ENCODE measurements at regions not wholly inside any gene's neighbourhood (a gene's known extent, or its start where the extent isn't known, plus 50 kb on each side); places are given as distances from the start of the nearest gene placed in this dataset.

GRCh38 chr22:49663311-49663711, 164.4 kb downstream of the BRD1 start:
- ATAC-seq: no peak
- TF ChIP-seq ZFP30 (CRISPR knock-in tag; IDR thresholded peaks at IDR 0.05): no peak
- TF ChIP-seq ZNF70 (CRISPR knock-in tag; IDR thresholded peaks at IDR 0.05): no peak
- TF ChIP-seq POU6F1 (CRISPR knock-in tag; IDR thresholded peaks at IDR 0.05; ENCODE audit: borderline replicate concordance, low read depth): no peak
- TF ChIP-seq TSHZ2 (CRISPR knock-in tag; IDR thresholded peaks at IDR 0.05): no peak
- TF ChIP-seq ZC3H10 (CRISPR knock-in tag; IDR thresholded peaks at IDR 0.05): no peak
- no peak for TF ChIP-seq TOX (CRISPR knock-in tag; IDR thresholded peaks at IDR 0.05; ENCODE audit: borderline replicate concordance)
- TF ChIP-seq CSDC2 (CRISPR knock-in tag; IDR thresholded peaks at IDR 0.05): no peak
- no peak for TF ChIP-seq ZNF8 (CRISPR knock-in tag; IDR thresholded peaks at IDR 0.05)
- no peak for TF ChIP-seq SNAI2 (CRISPR knock-in tag; IDR thresholded peaks at IDR 0.05)
- TF ChIP-seq OSR1 (CRISPR knock-in tag; IDR thresholded peaks at IDR 0.05): no peak

GRCh38 chr22:49662681-49663080, 165.0 kb downstream of the BRD1 start:
- no peak for ATAC-seq
- no peak for TF ChIP-seq PATZ1 (CRISPR knock-in tag; IDR thresholded peaks at IDR 0.05; ENCODE audit: borderline replicate concordance)
- TF ChIP-seq CSRNP3 (CRISPR knock-in tag; IDR thresholded peaks at IDR 0.05): no peak
- TF ChIP-seq TSHZ2 (CRISPR knock-in tag; IDR thresholded peaks at IDR 0.05): no peak
- TF ChIP-seq CSDC2 (CRISPR knock-in tag; IDR thresholded peaks at IDR 0.05): no peak
- no peak for TF ChIP-seq ESRRG (CRISPR knock-in tag; IDR thresholded peaks at IDR 0.05)

GRCh38 chr22:49660794-49661781, 166.6 kb downstream of the BRD1 start:
- no peak for ATAC-seq
- TF ChIP-seq PPARA (CRISPR knock-in tag; IDR thresholded peaks at IDR 0.05; ENCODE audit: borderline replicate concordance) (no peak), RARB (CRISPR knock-in tag; IDR thresholded peaks at IDR 0.05) (no peak), ZNF565 (CRISPR knock-in tag; conservative IDR thresholded peaks at IDR 0.05; ENCODE audit: low read depth) (no peak), POU6F1 (CRISPR knock-in tag; IDR thresholded peaks at IDR 0.05; ENCODE audit: borderline replicate concordance, low read depth) (no peak)

Data from SK-N-SH treated with all-trans-retinoic acid at 6 μM for 48 hours (cell line).